Neural crest cell (in vitro differentiated cells): ENCODE measurements at regions not wholly inside any gene's neighbourhood (a gene's known extent, or its start where the extent isn't known, plus 50 kb on each side); places are given as distances from the start of the nearest gene placed in this dataset.

Experiments
- DNase-seq: peaks from one replicate; pipeline ENCODE4 v3.0.0; 2021; ENCODE audit warnings: low read depth, mixed read lengths, low spot score
- H3K27ac Mint-ChIP-seq: one replicate; pipeline ENCODE4 v1.8.0; 2021; ENCODE audit warnings: mild to moderate bottlenecking, mixed read lengths; ENCODE audit not compliant: unreplicated experiment
- H3K27me3 Mint-ChIP-seq: 2 replicates; pipeline ENCODE4 v1.8.0; 2021; ENCODE audit warnings: low read depth, mild to moderate bottlenecking, mixed read lengths
- H3K36me3 Mint-ChIP-seq: 2 replicates; pipeline ENCODE4 v1.8.0; 2021; ENCODE audit warnings: low read depth, mild to moderate bottlenecking, mixed read lengths
- H3K4me1 Mint-ChIP-seq: 2 replicates; pipeline ENCODE4 v1.8.0; 2021; ENCODE audit warnings: mixed read lengths
- H3K4me3 Mint-ChIP-seq: one replicate; pipeline ENCODE4 v1.8.0; 2021; ENCODE audit warnings: mild to moderate bottlenecking, mixed read lengths
- H3K9me3 Mint-ChIP-seq: 2 replicates; pipeline ENCODE4 v1.8.0; 2021; ENCODE audit warnings: mixed read lengths
- CTCF ChIP-seq: fragments of 200-600 bp; sonication (generic); conservative IDR thresholded peaks from 2 replicates; pipeline ENCODE4 v1.5.0; 2021; ENCODE audit warnings: antibody characterized with exemption, mild to moderate bottlenecking

GRCh38 chr11:70698871-70699270 is 300.5 kb downstream of the CTTN start:
- no peaks in the 10 kb centered on the region for H3K36me3 Mint-ChIP-seq
- DNase-seq: no peak
- H3K4me3 Mint-ChIP-seq: no peak overlapping the region
- H3K9me3 Mint-ChIP-seq: no peaks in the 10 kb centered on the region
- no peaks in the 10 kb centered on the region for H3K27me3 Mint-ChIP-seq
- TF ChIP-seq CTCF: no peak
- H3K4me1 Mint-ChIP-seq: peaks cover 11% of the 10 kb centered on the region
- H3K27ac Mint-ChIP-seq: no peak overlapping the region

GRCh38 chr11:70699294-70700221 is 301.2 kb downstream of the CTTN start:
- Mint-ChIP-seq H3K4me1 (peaks cover 18% of the 10 kb centered on the region), H3K9me3 (peaks cover 2% of the 10 kb centered on the region), H3K4me3 (no peak overlapping the region), H3K27me3 (no peaks in the 10 kb centered on the region), H3K36me3 (no peaks in the 10 kb centered on the region), H3K27ac (no peak overlapping the region)
- no peak for TF ChIP-seq CTCF
- DNase-seq: no peak

- Mint-ChIP-seq H3K4me1 (peaks cover 19% of the 10 kb centered on the region), H3K27ac (no peak overlapping the region), H3K9me3 (peaks cover 2% of the 10 kb centered on the region), H3K27me3 (no peaks in the 10 kb centered on the region), H3K36me3 (no peaks in the 10 kb centered on the region), H3K4me3 (no peak overlapping the region)
- DNase-seq: no peak
- TF ChIP-seq CTCF: no peak
Observed at GRCh38 chr11:70700453-70700852, 302.1 kb downstream of the CTTN start.

- no peaks in the 10 kb centered on the region for H3K27me3 Mint-ChIP-seq
- H3K4me1 Mint-ChIP-seq: peaks cover 19% of the 10 kb centered on the region
- peaks cover 2% of the 10 kb centered on the region for H3K9me3 Mint-ChIP-seq
- TF ChIP-seq CTCF: no peak
- no peak overlapping the region for H3K4me3 Mint-ChIP-seq
- no peaks in the 10 kb centered on the region for H3K36me3 Mint-ChIP-seq
- H3K27ac Mint-ChIP-seq: no peak overlapping the region
- DNase-seq: no peak
Observed at GRCh38 chr11:70700871-70701270, 302.5 kb downstream of the CTTN start.

- H3K27ac Mint-ChIP-seq: no peak overlapping the region
- TF ChIP-seq CTCF: no peak
- no peak for DNase-seq
Observed at GRCh38 chr11:70702040-70702648, 303.8 kb downstream of the CTTN start.

More at GRCh38 chr11:70702040-70702648, 303.8 kb downstream of the CTTN start:
- H3K36me3 Mint-ChIP-seq: no peaks in the 10 kb centered on the region
- H3K27me3 Mint-ChIP-seq: no peaks in the 10 kb centered on the region
- peaks cover 2% of the 10 kb centered on the region for H3K9me3 Mint-ChIP-seq
- H3K4me1 Mint-ChIP-seq: peaks cover 19% of the 10 kb centered on the region
- no peak overlapping the region for H3K4me3 Mint-ChIP-seq
